Stomach (tissue), 4 donors: ENCODE measurements at regions not wholly inside any gene's neighbourhood (a gene's known extent, or its start where the extent isn't known, plus 50 kb on each side); places are given as distances from the start of the nearest gene placed in this dataset.

Experiments
- CTCF ChIP-seq, 7 experiments: fragments of 450-650 bp in 4 of 7; fragments of 200-600 bp in 3 of 7; sonication (generic) in 3 of 7; IDR thresholded peaks; one replicate each; pipeline ENCODE4 v1.5.1; 2016 to 2019; ENCODE audit warnings: antibody characterized with exemption in 7 of 7, control low read depth in 2 of 7, mild to moderate bottlenecking in 1 of 7
- POLR2A ChIP-seq, 4 donors: fragments of 450-650 bp; IDR thresholded peaks; one replicate each; pipeline ENCODE4 v1.6.1; 2016; ENCODE audit warnings: antibody characterized with exemption in 4 of 4, control low read depth in 2 of 4, mild to moderate bottlenecking in 1 of 4, moderate library complexity in 1 of 4
- POLR2AphosphoS5 ChIP-seq, 3 donors: sonication (generic); formaldehyde crosslinking; IDR thresholded peaks; one replicate each; pipeline ENCODE4 v1.6.1; 2016; ENCODE audit warnings: antibody characterized with exemption in 3 of 3

GRCh38 chr5:175790796-175791195, 80.6 kb upstream of the CPLX2 start:
- TF ChIP-seq CTCF (IDR thresholded peaks at IDR 0.05) (no peak), POLR2A (IDR thresholded peaks at IDR 0.05) (no peak), POLR2AphosphoS5 (IDR thresholded peaks at IDR 0.05) (no peak)
